ENCODE measurements at regions not wholly inside any gene's neighbourhood (a gene's known extent, or its start where the extent isn't known, plus 50 kb on each side); places are given as distances from the start of the nearest gene placed in this dataset.
"Not testable (repeated sequence)": the region's sequence is repeated elsewhere in the genome, so short reads cannot be mapped to it uniquely, and the experiment has no call there.

GRCh38 chr2:212832211-212833195 is 293.9 kb upstream of the ERBB4 start:
- no peak for DNase-seq (ENCODE audit: low read depth, low spot score)

DNA sequence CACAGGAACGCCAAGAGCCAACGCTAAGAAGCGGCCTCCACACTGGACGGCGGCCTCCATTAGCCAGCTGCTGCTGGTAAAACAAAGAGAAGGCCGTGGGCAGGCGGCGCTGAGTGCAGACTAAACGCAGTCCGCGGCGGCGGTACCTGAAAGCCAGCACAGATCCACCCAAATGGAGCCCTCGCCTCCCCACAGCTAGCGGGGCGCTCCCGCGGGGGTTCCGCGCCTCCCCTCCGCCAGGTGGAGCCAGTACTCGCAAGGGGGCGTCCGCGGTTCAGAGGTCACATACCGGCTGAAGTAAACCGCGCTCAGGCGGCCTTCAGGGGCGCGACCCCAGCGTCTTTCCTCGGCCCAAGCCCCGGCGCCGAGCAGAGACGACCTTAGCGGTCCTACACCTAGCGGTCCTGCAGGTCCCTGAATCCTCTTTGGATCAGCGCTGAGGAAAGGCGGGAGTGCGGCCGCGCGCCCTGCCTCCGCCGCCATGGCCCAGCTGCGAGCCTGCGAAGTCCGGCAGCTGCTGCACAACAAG is 293.1 kb upstream of the ERBB4 start:
- DNase-seq (ENCODE audit: low read depth, low spot score), result no peak

More at GRCh38 chr2:212832211-212833195, 293.9 kb upstream of the ERBB4 start:
- in situ Hi-C loops (cut with HindIII; ENCODE audit: low pct_unique_long_range_greater_than_20kb, low sequenced_read_pairs), result no loop called here

GRCh38 chr2:212816267-212816666 is 277.7 kb upstream of the ERBB4 start:
- in situ Hi-C loops (cut with HindIII; ENCODE audit: low pct_unique_long_range_greater_than_20kb, low sequenced_read_pairs), result no loop called here
- DNase-seq (ENCODE audit: low read depth, low spot score), result no peak

More for the DNA sequence above, 293.1 kb upstream of the ERBB4 start:
- in situ Hi-C loops (cut with HindIII; ENCODE audit: low pct_unique_long_range_greater_than_20kb, low sequenced_read_pairs), result no loop called here

GRCh38 chr2:212815453-212815852 is 276.9 kb upstream of the ERBB4 start:
- in situ Hi-C loops (cut with HindIII; ENCODE audit: low pct_unique_long_range_greater_than_20kb, low sequenced_read_pairs), result no loop called here
- no peak for DNase-seq (ENCODE audit: low read depth, low spot score)

DNA sequence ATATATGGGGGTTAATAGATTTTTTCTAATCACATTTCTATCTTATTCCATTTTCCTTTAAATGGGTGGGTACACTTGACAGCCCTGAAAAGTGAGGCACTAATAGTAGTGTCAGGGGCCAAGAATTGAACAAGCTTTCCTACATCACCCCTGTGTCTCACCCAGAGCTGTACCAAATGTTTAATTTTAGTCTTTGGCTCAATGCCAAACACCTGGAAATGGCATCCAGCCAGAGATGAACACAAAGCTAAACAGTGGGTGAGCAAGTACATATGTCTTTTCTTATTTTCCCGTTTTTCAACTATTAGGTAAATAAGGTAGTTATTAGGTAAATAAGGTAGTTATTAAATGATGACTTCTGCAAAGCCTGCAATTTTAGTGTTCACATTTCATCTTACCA is 276.3 kb upstream of the ERBB4 start:
- in situ Hi-C loops (cut with HindIII; ENCODE audit: low pct_unique_long_range_greater_than_20kb, low sequenced_read_pairs), result no loop called here
- no peak for DNase-seq (ENCODE audit: low read depth, low spot score)

DNA sequence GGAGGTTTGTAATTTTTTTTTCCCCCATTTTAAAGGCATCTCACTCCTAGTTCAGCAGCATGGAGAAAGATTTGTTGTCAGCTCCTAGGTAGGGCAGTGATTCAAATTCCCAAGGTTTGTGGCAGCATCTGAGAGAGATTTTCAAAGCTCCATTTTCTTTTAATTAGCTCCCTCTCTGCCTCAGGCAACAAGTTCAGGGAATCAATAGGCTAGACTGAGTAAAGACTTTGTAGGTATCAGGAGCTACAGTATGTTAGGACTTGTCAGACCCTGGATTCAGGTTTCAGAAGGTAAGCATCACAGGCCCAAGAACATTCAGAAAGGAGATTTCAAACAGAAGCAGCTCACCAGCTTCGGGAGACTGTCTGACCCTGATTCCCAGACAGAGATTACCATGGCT is 273.3 kb upstream of the ERBB4 start:
- in situ Hi-C loops (cut with HindIII; ENCODE audit: low pct_unique_long_range_greater_than_20kb, low sequenced_read_pairs), result no loop called here
- no peak for DNase-seq (ENCODE audit: low read depth, low spot score)

DNA sequence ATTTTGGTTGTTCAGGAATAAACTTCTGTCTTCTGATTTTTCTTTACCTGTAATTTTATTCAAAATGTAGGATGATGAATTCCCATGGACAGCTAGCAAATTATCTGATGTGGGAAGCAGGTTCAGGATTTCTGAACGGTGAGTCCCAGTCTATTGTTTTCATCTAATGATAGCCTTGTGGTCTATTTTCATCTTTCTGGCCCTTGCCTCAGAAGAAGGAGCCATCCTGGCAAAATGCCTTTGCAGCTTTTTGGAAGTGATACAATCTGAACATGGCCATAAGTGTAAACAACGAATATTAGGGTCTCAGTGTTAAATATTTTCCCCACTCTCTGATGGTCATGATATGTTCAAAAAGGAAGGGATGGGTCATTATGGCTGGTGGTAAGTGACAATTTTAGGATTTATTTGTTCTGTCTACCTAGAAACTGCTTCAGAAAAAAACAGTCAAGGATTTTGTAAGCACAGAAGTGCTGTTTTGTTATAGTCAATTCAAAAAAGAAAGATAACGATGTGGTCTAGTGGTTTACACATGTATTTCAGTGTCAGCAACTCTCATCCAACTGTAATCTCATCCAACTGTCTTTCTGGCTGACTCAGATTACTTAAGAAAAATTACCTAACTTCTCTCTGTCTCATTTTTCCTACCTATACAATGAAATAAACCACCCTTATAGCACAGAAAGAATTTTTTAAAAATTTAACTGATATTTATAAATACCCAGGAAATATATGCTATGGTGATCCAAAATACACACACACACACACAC is 272.6 kb upstream of the ERBB4 start:
- in situ Hi-C loops (cut with HindIII; ENCODE audit: low pct_unique_long_range_greater_than_20kb, low sequenced_read_pairs), result no loop called here
- DNase-seq (ENCODE audit: low read depth, low spot score), result no peak

DNA sequence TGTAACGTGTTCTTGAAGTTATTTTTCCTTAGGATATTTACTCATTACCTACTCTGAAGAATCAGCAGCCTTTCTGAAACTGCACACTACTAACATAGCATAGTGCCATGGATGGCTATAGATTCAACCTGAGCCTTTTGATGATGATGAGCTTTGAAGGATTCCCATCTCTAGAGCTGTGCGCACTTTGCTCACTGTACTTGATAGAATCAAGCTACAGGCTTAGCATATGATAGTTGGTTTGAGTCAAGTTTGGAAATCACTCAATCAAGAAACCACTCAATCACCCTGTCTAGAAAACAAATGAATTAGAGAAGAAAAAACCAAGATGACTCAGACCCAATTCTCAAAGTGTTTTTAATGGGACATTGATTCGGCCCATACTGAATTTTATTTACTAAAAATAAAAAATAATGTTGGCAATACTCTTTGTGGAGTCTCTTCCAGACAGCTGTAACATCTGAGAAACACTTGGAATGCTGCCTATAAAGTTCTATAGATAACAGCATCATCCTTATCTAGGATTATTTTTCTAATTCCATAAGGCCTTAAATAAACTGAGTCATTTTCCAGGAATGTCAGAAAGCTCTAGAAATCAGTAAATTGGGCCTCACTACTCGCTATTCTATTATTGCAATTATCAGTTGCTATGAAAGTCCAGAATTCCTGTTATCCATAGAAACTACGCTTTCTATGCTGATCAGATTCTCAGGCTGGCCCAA is 259.0 kb upstream of the ERBB4 start:
- no peak for DNase-seq (ENCODE audit: low read depth, low spot score)
- in situ Hi-C loops (cut with HindIII; ENCODE audit: low pct_unique_long_range_greater_than_20kb, low sequenced_read_pairs), result no loop called here

- no peak for DNase-seq (ENCODE audit: low read depth, low spot score)
- in situ Hi-C loops (cut with HindIII; ENCODE audit: low pct_unique_long_range_greater_than_20kb, low sequenced_read_pairs), result no loop called here
Observed at GRCh38 chr2:212794471-212794870, 255.9 kb upstream of the ERBB4 start.

- in situ Hi-C loops (cut with HindIII; ENCODE audit: low pct_unique_long_range_greater_than_20kb, low sequenced_read_pairs), result no loop called here
- no peak for DNase-seq (ENCODE audit: low read depth, low spot score)
Observed at GRCh38 chr2:212791569-212791968, 253.0 kb upstream of the ERBB4 start.

DNA sequence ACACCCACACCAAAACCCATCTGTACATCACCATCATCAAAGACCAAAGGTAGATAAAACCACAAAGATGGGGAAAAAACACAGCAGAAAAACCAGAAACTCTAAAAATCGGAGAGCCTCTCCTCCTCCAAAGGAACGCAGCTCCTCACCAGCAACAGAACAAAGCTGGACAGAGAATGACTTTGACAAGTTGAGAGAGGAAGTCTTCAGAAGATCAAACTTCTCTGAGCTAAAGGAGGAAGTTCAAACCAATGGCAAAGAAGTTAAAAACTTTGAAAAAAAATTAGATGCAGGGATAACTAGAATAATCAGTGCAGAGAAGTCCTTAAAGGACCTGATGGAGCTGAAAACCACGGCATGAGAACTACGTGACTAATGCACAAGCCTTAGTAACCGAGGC is 247.5 kb upstream of the ERBB4 start:
- in situ Hi-C loops (cut with HindIII; ENCODE audit: low pct_unique_long_range_greater_than_20kb, low sequenced_read_pairs); DNase-seq (ENCODE audit: low read depth, low spot score): not testable (repeated sequence)

- in situ Hi-C loops (cut with HindIII; ENCODE audit: low pct_unique_long_range_greater_than_20kb, low sequenced_read_pairs), result no loop called here
- DNase-seq (ENCODE audit: low read depth, low spot score), result peak; percentile 45
Observed at GRCh38 chr2:212777020-212777491, 238.5 kb upstream of the ERBB4 start.

DNA sequence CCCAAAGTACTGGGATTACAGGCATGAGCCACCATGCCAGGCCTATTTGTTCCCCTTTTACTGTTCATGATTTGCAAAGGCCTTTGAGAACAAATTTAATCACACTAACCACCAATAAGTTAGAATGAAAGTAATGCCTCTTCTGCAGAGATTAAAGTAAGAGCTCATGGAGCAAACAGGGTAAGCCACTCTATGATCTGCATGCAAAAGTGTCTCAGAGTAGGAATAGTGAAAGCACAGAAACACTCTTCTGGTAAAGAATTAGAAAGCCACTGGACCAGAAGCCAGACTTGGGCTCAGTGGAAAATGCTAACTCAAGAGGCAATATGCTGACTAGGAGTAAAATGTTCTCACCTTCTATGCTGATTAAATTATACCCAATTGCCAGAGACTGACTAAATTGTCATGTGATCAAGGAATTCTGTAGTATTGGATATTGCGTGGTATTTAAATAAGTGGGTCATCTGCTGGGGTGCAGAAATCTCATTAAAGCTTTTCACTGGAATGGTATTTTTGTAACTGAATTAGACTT is 235.3 kb upstream of the ERBB4 start:
- in situ Hi-C loops (cut with HindIII; ENCODE audit: low pct_unique_long_range_greater_than_20kb, low sequenced_read_pairs), result no loop called here
- DNase-seq (ENCODE audit: low read depth, low spot score), result no peak

DNA sequence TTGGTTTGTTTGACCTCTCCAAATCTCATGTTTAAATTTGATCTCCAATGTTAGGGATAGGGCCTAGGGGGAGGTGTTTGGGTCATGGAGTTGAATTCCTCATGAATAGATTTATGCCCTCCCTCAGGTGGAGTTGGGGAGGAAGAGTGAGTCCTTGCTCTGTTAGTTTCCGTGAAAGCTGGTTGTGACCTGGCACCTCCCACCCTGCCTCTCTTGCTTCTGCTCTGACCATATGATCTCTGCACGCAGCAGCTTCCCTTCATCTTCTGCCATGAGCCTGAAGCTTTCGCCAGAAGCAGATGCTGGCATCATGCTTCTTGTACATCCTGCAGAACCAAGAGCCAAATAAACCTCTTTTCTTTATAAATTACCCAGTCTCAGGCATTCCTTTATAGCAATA is 231.6 kb upstream of the ERBB4 start:
- in situ Hi-C loops (cut with HindIII; ENCODE audit: low pct_unique_long_range_greater_than_20kb, low sequenced_read_pairs), result no loop called here
- no peak for DNase-seq (ENCODE audit: low read depth, low spot score)

GRCh38 chr2:212766921-212767320 is 228.3 kb upstream of the ERBB4 start:
- in situ Hi-C loops (cut with HindIII; ENCODE audit: low pct_unique_long_range_greater_than_20kb, low sequenced_read_pairs), result no loop called here
- DNase-seq (ENCODE audit: low read depth, low spot score), result no peak

GRCh38 chr2:212752730-212753351 is 214.2 kb upstream of the ERBB4 start:
- DNase-seq (ENCODE audit: low read depth, low spot score), result no peak
- in situ Hi-C loops (cut with HindIII; ENCODE audit: low pct_unique_long_range_greater_than_20kb, low sequenced_read_pairs), result no loop called here

DNA sequence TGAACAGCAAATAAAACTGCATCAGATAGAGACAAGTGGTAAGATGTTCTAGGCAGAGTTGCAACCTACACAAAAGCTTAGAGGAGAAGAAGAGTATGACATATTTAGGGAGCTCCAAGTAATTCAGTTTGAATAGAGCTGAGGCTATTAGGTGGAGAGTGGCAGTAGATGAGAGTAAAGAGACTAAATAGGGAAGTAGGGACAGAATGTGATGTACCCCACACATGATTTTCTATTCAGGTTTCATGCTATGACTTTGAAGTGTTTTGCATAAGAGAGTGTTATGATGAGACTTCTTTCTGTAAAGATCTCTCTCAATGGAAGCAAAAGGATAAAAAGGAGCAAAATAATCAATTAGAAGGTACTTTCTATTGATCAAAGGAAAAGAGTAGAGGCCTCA is 206.8 kb upstream of the ERBB4 start:
- in situ Hi-C loops (cut with HindIII; ENCODE audit: low pct_unique_long_range_greater_than_20kb, low sequenced_read_pairs), result no loop called here

More for the DNA sequence above, 206.8 kb upstream of the ERBB4 start:
- no peak for DNase-seq (ENCODE audit: low read depth, low spot score)
